GM12892 (cell line): ENCODE measurements at regions not wholly inside any gene's neighbourhood (a gene's known extent, or its start where the extent isn't known, plus 50 kb on each side); places are given as distances from the start of the nearest gene placed in this dataset.

ENCODE experiments used
- DNase-seq: peaks from one replicate; pipeline ENCODE4 v3.0.0; 2011; ENCODE audit not compliant: insufficient read length
- FAIRE-seq: peaks from 2 replicates; lab custom pipeline; 2011; peaks lifted over from hg19 to GRCh38; lab: Jason Lieb, UNC
- POLR2A ChIP-seq: IDR thresholded peaks from 2 replicates; pipeline ENCODE4 v1.6.1; 2011; ENCODE audit warnings: low read depth, low read length, control low read depth
- POLR2AphosphoS5 ChIP-seq: IDR thresholded peaks from 2 replicates; pipeline ENCODE4 v1.6.1; 2011; ENCODE audit warnings: low read depth, low read length, control low read depth
- TAF1 ChIP-seq: IDR thresholded peaks from 2 replicates; pipeline ENCODE4 v1.6.1; 2011; ENCODE audit warnings: low read depth, mild to moderate bottlenecking, control low read depth, low read length, borderline replicate concordance

- no peak for DNase-seq
- TF ChIP-seq POLR2A (no peak), TAF1 (no peak), POLR2AphosphoS5 (no peak)
- no peak for FAIRE-seq
These were observed 293.7 kb upstream of the RIMS1 start for GRCh38 chr6:71592643-71593042.

GRCh38 chr6:71599359-71599758, 287.0 kb upstream of the RIMS1 start:
- FAIRE-seq, result no peak

GRCh38 chr6:71602385-71603007, 283.9 kb upstream of the RIMS1 start:
- TF ChIP-seq TAF1 (no peak), POLR2AphosphoS5 (no peak)
- FAIRE-seq (no peak), DNase-seq (no peak)

More at GRCh38 chr6:71599359-71599758, 287.0 kb upstream of the RIMS1 start:
- no peak for TF ChIP-seq TAF1
- no peak for TF ChIP-seq POLR2AphosphoS5
- no peak for TF ChIP-seq POLR2A
- DNase-seq, result no peak

- FAIRE-seq (no peak), DNase-seq (no peak)
- TF ChIP-seq TAF1, result no peak
- no peak for TF ChIP-seq POLR2AphosphoS5
- TF ChIP-seq POLR2A, result no peak
These were observed 283.3 kb upstream of the RIMS1 start for GRCh38 chr6:71603021-71603420.

GRCh38 chr6:71608646-71609045, 277.7 kb upstream of the RIMS1 start:
- FAIRE-seq, result no peak
- TF ChIP-seq TAF1 (no peak), POLR2A (no peak), POLR2AphosphoS5 (no peak)
- no peak for DNase-seq

- DNase-seq, result no peak
- TF ChIP-seq POLR2AphosphoS5 (no peak), POLR2A (no peak), TAF1 (no peak)
- no peak for FAIRE-seq
These were observed 266.5 kb upstream of the RIMS1 start for GRCh38 chr6:71619836-71620235.

GRCh38 chr6:71621918-71622519, 264.3 kb upstream of the RIMS1 start:
- no peak for TF ChIP-seq TAF1
- no peak for TF ChIP-seq POLR2A
- no peak for TF ChIP-seq POLR2AphosphoS5
- FAIRE-seq, result no peak
- DNase-seq, result no peak

- FAIRE-seq, result no peak
- TF ChIP-seq POLR2A, result no peak
- TF ChIP-seq POLR2AphosphoS5, result no peak
- TF ChIP-seq TAF1, result no peak
- DNase-seq, result no peak
These were observed 244.2 kb upstream of the RIMS1 start for GRCh38 chr6:71642120-71642519.

- DNase-seq, result no peak
- TF ChIP-seq TAF1, result no peak
- no peak for TF ChIP-seq POLR2AphosphoS5
- no peak for TF ChIP-seq POLR2A
- no peak for FAIRE-seq
These were observed 243.6 kb upstream of the RIMS1 start for GRCh38 chr6:71642793-71643192.

- DNase-seq, result no peak
- no peak for TF ChIP-seq POLR2A
- no peak for TF ChIP-seq POLR2AphosphoS5
- TF ChIP-seq TAF1, result no peak
- no peak for FAIRE-seq
These were observed 241.1 kb upstream of the RIMS1 start for GRCh38 chr6:71645299-71645698.

- TF ChIP-seq POLR2A (no peak), POLR2AphosphoS5 (no peak), TAF1 (no peak)
- FAIRE-seq (no peak), DNase-seq (no peak)
These were observed 236.4 kb upstream of the RIMS1 start for GRCh38 chr6:71649915-71650314.

GRCh38 chr6:71651636-71652035, 234.7 kb upstream of the RIMS1 start:
- no peak for DNase-seq
- no peak for TF ChIP-seq POLR2AphosphoS5
- no peak for TF ChIP-seq TAF1
- no peak for TF ChIP-seq POLR2A
- FAIRE-seq, result no peak

- no peak for FAIRE-seq
- DNase-seq, result no peak
- TF ChIP-seq TAF1, result no peak
These were observed 230.2 kb upstream of the RIMS1 start for GRCh38 chr6:71656121-71656520.
